ENCODE measurements at regions not wholly inside any gene's neighbourhood (a gene's known extent, or its start where the extent isn't known, plus 50 kb on each side); places are given as distances from the start of the nearest gene placed in this dataset.

DNA sequence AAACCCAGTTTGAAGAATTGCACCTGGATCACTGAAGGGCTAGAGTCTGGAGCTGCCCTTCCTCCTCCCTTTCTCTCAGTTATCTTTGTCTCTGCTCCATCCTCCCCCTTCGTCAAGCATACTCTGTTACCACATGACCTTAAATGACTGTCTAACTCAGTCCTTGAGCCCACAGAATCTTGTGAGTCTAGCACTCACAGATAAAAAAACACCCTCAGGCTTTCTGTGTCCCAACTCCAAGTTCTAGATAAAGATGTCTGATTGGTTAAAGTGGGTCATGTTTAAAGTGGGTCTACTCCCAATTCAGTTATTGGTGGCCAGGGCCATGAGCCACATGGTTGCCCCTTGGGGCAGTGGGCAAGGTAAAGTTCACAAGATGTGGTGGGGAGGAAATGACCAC, 53.5 kb upstream of the CYP1B1 start:
- TF ChIP-seq EZH2phosphoT487 (IDR thresholded peaks at IDR 0.05; ENCODE audit: low read depth, severe bottlenecking, unreplicated experiment) = no peak
- TF ChIP-seq, protein P1, sequence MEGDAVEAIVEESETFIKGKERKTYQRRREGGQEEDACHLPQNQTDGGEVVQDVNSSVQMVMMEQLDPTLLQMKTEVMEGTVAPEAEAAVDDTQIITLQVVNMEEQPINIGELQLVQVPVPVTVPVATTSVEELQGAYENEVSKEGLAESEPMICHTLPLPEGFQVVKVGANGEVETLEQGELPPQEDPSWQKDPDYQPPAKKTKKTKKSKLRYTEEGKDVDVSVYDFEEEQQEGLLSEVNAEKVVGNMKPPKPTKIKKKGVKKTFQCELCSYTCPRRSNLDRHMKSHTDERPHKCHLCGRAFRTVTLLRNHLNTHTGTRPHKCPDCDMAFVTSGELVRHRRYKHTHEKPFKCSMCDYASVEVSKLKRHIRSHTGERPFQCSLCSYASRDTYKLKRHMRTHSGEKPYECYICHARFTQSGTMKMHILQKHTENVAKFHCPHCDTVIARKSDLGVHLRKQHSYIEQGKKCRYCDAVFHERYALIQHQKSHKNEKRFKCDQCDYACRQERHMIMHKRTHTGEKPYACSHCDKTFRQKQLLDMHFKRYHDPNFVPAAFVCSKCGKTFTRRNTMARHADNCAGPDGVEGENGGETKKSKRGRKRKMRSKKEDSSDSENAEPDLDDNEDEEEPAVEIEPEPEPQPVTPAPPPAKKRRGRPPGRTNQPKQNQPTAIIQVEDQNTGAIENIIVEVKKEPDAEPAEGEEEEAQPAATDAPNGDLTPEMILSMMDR (IDR thresholded peaks at IDR 0.05; ENCODE audit: poor library complexity) = no peak
